Calu3 (cell line): ENCODE measurements at regions not wholly inside any gene's neighbourhood (a gene's known extent, or its start where the extent isn't known, plus 50 kb on each side); places are given as distances from the start of the nearest gene placed in this dataset.

Experiments used
- BruUV-seq: library from RNA; stranded (reverse); fragments of 400-500 nt; replicated peaks from 2 replicates; lab custom pipeline; 2021; lab: Mats Ljungman, UMichigan
- CTCF ChIA-PET: fragments of 300-600 bp; sonication (Branson Sonifier 250); formaldehyde crosslinking; loops from one replicate; lab custom pipeline; 2022; ENCODE audit warnings: antibody characterized with exemption; lab: Charles Lee
- DNase-seq: peaks from one replicate; pipeline ENCODE4 v3.0.0; 2022
- H3K27ac Mint-ChIP-seq: one replicate; pipeline ENCODE4 v1.8.0; 2022; ENCODE audit warnings: mixed read lengths; ENCODE audit not compliant: unreplicated experiment
- H3K27me3 Mint-ChIP-seq: one replicate; pipeline ENCODE4 v1.8.0; 2022; ENCODE audit warnings: mixed read lengths; ENCODE audit not compliant: unreplicated experiment
- H3K36me3 Mint-ChIP-seq: one replicate; pipeline ENCODE4 v1.8.0; 2022; ENCODE audit warnings: mild to moderate bottlenecking, moderate library complexity, mixed read lengths; ENCODE audit not compliant: insufficient read depth, unreplicated experiment
- H3K4me1 Mint-ChIP-seq: one replicate; pipeline ENCODE4 v1.8.0; 2022; ENCODE audit warnings: mild to moderate bottlenecking, low read depth, mixed read lengths; ENCODE audit not compliant: unreplicated experiment
- H3K4me3 Mint-ChIP-seq: one replicate; pipeline ENCODE4 v1.8.0; 2022; ENCODE audit warnings: mild to moderate bottlenecking, low read depth, moderate library complexity, mixed read lengths; ENCODE audit not compliant: unreplicated experiment
- H3K9me3 Mint-ChIP-seq: one replicate; pipeline ENCODE4 v1.8.0; 2022; ENCODE audit warnings: low read depth, mixed read lengths; ENCODE audit not compliant: unreplicated experiment
- CTCF ChIP-seq: fragments of 200-600 bp; IDR thresholded peaks from one replicate; pipeline ENCODE4 v1.8.0; 2022; ENCODE audit warnings: antibody characterized with exemption; ENCODE audit not compliant: unreplicated experiment
- intact Hi-C: fragments of 100-400 bp; cut with micrococcal nuclease; formaldehyde crosslinking; loops from one replicate; pipeline ENCODE4 v1.10.0; 2022; ENCODE audit not compliant: unreplicated experiment

GRCh38 chr9:23492126-23493002 is 333.7 kb downstream of the ELAVL2 start:
- intact Hi-C loops, result loop anchor here (1.0 to 10.0 kb wide), 3 partner anchors 202 to 678 kb away; no protein-coding TSS in a partner anchor
- H3K27ac Mint-ChIP-seq, result no peak overlapping the region
- H3K4me3 Mint-ChIP-seq, result no peak overlapping the region
- CTCF ChIA-PET, result no interaction called here
- H3K27me3 Mint-ChIP-seq, result no peaks in the 10 kb centered on the region
- DNase-seq, result peak; percentile 10
- H3K36me3 Mint-ChIP-seq, result no peaks in the 10 kb centered on the region
- H3K9me3 Mint-ChIP-seq, result no peaks in the 10 kb centered on the region
- H3K4me1 Mint-ChIP-seq, result no peaks in the 10 kb centered on the region
- no TSS peak for BruUV-seq
- no peak for TF ChIP-seq CTCF

DNA sequence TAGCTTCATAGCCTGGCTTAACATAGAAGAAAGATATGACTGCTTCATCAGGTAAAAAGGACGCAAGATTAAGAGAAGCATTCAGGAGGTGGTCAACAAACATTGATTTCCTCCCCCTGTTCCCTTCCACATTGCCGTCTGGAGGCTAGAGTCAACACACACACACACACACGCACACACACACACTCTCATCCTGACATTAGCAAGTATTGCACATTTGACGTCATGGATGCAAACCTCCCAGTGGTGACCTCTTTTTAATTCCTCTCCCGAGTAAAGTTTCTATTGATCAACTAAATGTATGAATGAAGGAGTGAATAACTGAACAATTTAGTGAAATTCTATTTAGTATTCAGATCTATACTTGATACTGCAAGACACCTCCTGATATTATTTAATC is 332.8 kb downstream of the ELAVL2 start:
- no peaks in the 10 kb centered on the region for H3K36me3 Mint-ChIP-seq
- BruUV-seq, result no TSS peak
- no peaks in the 10 kb centered on the region for H3K4me1 Mint-ChIP-seq
- H3K27me3 Mint-ChIP-seq, result no peaks in the 10 kb centered on the region
- no peak for DNase-seq
- no peak overlapping the region for H3K4me3 Mint-ChIP-seq
- intact Hi-C loops, result loop anchor here (10.0 kb wide), 2 partner anchors 202 to 678 kb away; no protein-coding TSS in a partner anchor
- no peaks in the 10 kb centered on the region for H3K9me3 Mint-ChIP-seq
- TF ChIP-seq CTCF, result no peak
- CTCF ChIA-PET, result no interaction called here
- no peak overlapping the region for H3K27ac Mint-ChIP-seq

DNA sequence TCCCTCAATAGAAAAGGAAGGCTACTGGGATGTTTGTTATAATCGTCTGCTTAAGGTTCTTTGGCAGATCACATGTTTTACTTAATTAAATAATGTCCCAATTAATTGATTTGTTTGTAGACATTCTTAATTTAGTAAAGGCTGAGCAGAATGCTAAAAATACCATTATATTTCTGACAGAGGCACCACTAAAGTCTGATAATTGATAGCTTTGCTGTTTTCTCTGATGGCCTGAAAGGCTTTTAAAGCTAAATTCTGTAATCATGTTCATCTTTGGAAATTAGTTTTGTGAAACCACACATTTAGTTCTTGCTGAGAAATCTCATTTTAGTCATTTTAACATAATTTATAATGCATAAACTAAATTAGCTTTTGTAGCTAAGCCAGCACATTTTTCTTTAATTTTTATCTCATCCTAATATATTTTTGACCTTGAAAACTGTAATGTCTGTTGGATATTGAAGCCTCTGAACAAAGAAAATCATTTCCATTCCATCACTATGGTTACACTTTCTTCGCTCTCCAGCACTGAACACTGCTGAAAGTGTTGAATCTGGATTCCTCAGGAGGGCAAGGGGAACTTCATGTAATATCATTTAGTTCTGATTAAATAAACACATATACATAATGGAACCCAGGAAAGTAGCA is 329.4 kb downstream of the ELAVL2 start:
- intact Hi-C loops, result loop anchor here (10.0 kb wide), 2 partner anchors 198 to 682 kb away; no protein-coding TSS in a partner anchor
- H3K4me3 Mint-ChIP-seq, result no peak overlapping the region
- CTCF ChIA-PET, result no interaction called here
- H3K4me1 Mint-ChIP-seq, result no peaks in the 10 kb centered on the region
- no peaks in the 10 kb centered on the region for H3K27me3 Mint-ChIP-seq
- no peak overlapping the region for H3K27ac Mint-ChIP-seq
- H3K9me3 Mint-ChIP-seq, result no peaks in the 10 kb centered on the region
- TF ChIP-seq CTCF, result no peak
- no TSS peak for BruUV-seq
- H3K36me3 Mint-ChIP-seq, result no peaks in the 10 kb centered on the region
- DNase-seq, result no peak

DNA sequence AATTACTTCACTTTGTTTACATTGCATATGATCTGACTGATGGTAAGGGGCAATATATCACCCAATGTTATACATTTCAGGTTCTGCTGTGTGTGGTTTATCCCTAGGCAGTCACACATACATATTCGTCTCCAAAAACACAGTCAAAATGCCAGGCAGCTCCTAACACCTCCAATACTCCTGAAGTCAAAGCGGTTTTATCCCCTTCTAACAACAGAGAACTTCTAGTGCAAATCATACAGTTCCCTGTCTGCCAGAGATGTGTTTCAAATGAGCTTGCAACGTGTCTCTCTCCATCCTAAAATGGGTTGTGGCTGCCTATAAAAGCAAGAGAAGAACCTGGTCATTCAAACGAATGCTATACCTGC is 328.9 kb downstream of the ELAVL2 start:
- no peak overlapping the region for H3K4me3 Mint-ChIP-seq
- intact Hi-C loops, result loop anchor here (10.0 kb wide), 2 partner anchors 198 to 682 kb away; no protein-coding TSS in a partner anchor
- H3K9me3 Mint-ChIP-seq, result no peaks in the 10 kb centered on the region
- BruUV-seq, result no TSS peak
- no peaks in the 10 kb centered on the region for H3K27me3 Mint-ChIP-seq
- DNase-seq, result no peak
- TF ChIP-seq CTCF, result no peak
- no peaks in the 10 kb centered on the region for H3K4me1 Mint-ChIP-seq
- CTCF ChIA-PET, result no interaction called here
- no peak overlapping the region for H3K27ac Mint-ChIP-seq
- H3K36me3 Mint-ChIP-seq, result no peaks in the 10 kb centered on the region
